Erythroblast (primary cell): ENCODE measurements at regions not wholly inside any gene's neighbourhood (a gene's known extent, or its start where the extent isn't known, plus 50 kb on each side); places are given as distances from the start of the nearest gene placed in this dataset.

ENCODE experiments used
- GATA1 ChIP-seq: IDR thresholded peaks from 2 replicates; pipeline ENCODE4 v1.6.1; 2011; ENCODE audit warnings: low read depth, mild to moderate bottlenecking, control low read depth, low read length, moderate library complexity
- POLR2A ChIP-seq: IDR thresholded peaks from 2 replicates; pipeline ENCODE4 v1.6.1; 2011; ENCODE audit warnings: mild to moderate bottlenecking, low read length

DNA sequence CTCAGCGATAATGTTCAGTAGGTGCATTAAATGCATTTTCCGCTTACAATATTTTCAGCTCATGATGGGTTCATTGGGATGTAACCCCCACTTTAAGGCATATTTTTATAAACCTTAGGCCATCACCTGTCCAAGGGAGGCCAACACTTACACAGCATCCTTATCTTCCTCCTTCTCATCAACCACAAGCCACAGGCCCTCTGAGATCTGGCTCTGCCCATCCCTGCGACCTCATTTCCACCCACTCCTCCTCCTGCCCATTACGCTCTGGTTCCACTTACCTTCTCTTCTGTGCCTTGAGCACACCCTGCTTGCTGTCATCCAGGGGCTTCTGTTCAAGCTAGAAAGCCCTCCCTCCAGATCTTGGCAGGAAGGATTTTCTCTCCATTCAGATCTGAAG lies 93.2 kb downstream of the EGLN3 start:
- TF ChIP-seq POLR2A (no peak), GATA1 (no peak)
